ENCODE measurements at regions not wholly inside any gene's neighbourhood (a gene's known extent, or its start where the extent isn't known, plus 50 kb on each side); places are given as distances from the start of the nearest gene placed in this dataset.
"Not testable (repeated sequence)": the region's sequence is repeated elsewhere in the genome, so short reads cannot be mapped to it uniquely, and the experiment has no call there.

- H3K9me3 Mint-ChIP-seq = peaks cover 32% of the 10 kb centered on the region
- POLR2A ChIA-PET = no interaction called here
- no peaks in the 10 kb centered on the region for H3K4me1 Mint-ChIP-seq (ENCODE audit: low read depth)
- no peak overlapping the region for H3K4me3 Mint-ChIP-seq
- no peak overlapping the region for H3K27ac Mint-ChIP-seq
- no peaks in the 10 kb centered on the region for H3K27me3 Mint-ChIP-seq
- DNase-seq = no peak
- CTCF ChIA-PET = no interaction called here
- intact Hi-C loops (cut with micrococcal nuclease) = no loop called here
- H3K36me3 Mint-ChIP-seq = no peaks in the 10 kb centered on the region
These were observed 92.3 kb upstream of the HCRTR2 start for GRCh38 chr6:55082021-55082420.

- H3K4me3 Mint-ChIP-seq, H3K27ac Mint-ChIP-seq, POLR2A ChIA-PET: not testable (repeated sequence)
These were observed 86.3 kb upstream of the HCRTR2 start for GRCh38 chr6:55088011-55088410.

GRCh38 chr6:55088902-55089301 is 85.4 kb upstream of the HCRTR2 start:
- H3K36me3 Mint-ChIP-seq = no peaks in the 10 kb centered on the region
- H3K27ac Mint-ChIP-seq = no peak overlapping the region
- no peaks in the 10 kb centered on the region for H3K4me1 Mint-ChIP-seq (ENCODE audit: low read depth)
- intact Hi-C loops (cut with micrococcal nuclease) = no loop called here
- H3K9me3 Mint-ChIP-seq = peaks cover 29% of the 10 kb centered on the region
- DNase-seq = no peak
- POLR2A ChIA-PET = no interaction called here
- H3K4me3 Mint-ChIP-seq = no peak overlapping the region
- no peaks in the 10 kb centered on the region for H3K27me3 Mint-ChIP-seq
- CTCF ChIA-PET = no interaction called here

More at GRCh38 chr6:55088011-55088410, 86.3 kb upstream of the HCRTR2 start:
- H3K36me3 Mint-ChIP-seq; DNase-seq; intact Hi-C loops (cut with micrococcal nuclease); H3K27me3 Mint-ChIP-seq; H3K4me1 Mint-ChIP-seq (ENCODE audit: low read depth); CTCF ChIA-PET: not testable (repeated sequence)
- H3K9me3 Mint-ChIP-seq = peaks cover 26% of the 10 kb centered on the region

- H3K9me3 Mint-ChIP-seq = peaks cover 25% of the 10 kb centered on the region
- intact Hi-C loops (cut with micrococcal nuclease) = no loop called here
- POLR2A ChIA-PET = no interaction called here
- H3K4me1 Mint-ChIP-seq (ENCODE audit: low read depth) = no peaks in the 10 kb centered on the region
- no peak overlapping the region for H3K4me3 Mint-ChIP-seq
- no peaks in the 10 kb centered on the region for H3K36me3 Mint-ChIP-seq
- CTCF ChIA-PET = no interaction called here
- H3K27ac Mint-ChIP-seq = no peak overlapping the region
- no peaks in the 10 kb centered on the region for H3K27me3 Mint-ChIP-seq
- no peak for DNase-seq
These were observed 85.0 kb upstream of the HCRTR2 start for GRCh38 chr6:55089325-55089724.

GRCh38 chr6:55100686-55101085 is 73.6 kb upstream of the HCRTR2 start:
- no peaks in the 10 kb centered on the region for H3K36me3 Mint-ChIP-seq
- intact Hi-C loops (cut with micrococcal nuclease) = no loop called here
- H3K4me1 Mint-ChIP-seq (ENCODE audit: low read depth) = no peaks in the 10 kb centered on the region
- DNase-seq = no peak
- ChIA-PET POLR2A (no interaction called here), CTCF (no interaction called here)
- H3K27me3 Mint-ChIP-seq = no peaks in the 10 kb centered on the region
- peaks cover 10% of the 10 kb centered on the region for H3K9me3 Mint-ChIP-seq
- H3K27ac Mint-ChIP-seq = no peak overlapping the region
- no peak overlapping the region for H3K4me3 Mint-ChIP-seq

- no peaks in the 10 kb centered on the region for H3K36me3 Mint-ChIP-seq
- ChIA-PET POLR2A (no interaction called here), CTCF (no interaction called here)
- H3K27me3 Mint-ChIP-seq = no peaks in the 10 kb centered on the region
- DNase-seq = no peak
- no peak overlapping the region for H3K4me3 Mint-ChIP-seq
- no peaks in the 10 kb centered on the region for H3K4me1 Mint-ChIP-seq (ENCODE audit: low read depth)
- H3K27ac Mint-ChIP-seq = no peak overlapping the region
- peaks cover 8% of the 10 kb centered on the region for H3K9me3 Mint-ChIP-seq
- intact Hi-C loops (cut with micrococcal nuclease) = no loop called here
These were observed 73.2 kb upstream of the HCRTR2 start for GRCh38 chr6:55101157-55101556.

GRCh38 chr6:55108134-55109130 is 65.9 kb upstream of the HCRTR2 start:
- POLR2A ChIA-PET = no interaction called here
- DNase-seq = no peak
- H3K9me3 Mint-ChIP-seq = peaks cover 22% of the 10 kb centered on the region
- no peaks in the 10 kb centered on the region for H3K36me3 Mint-ChIP-seq
- no peaks in the 10 kb centered on the region for H3K4me1 Mint-ChIP-seq (ENCODE audit: low read depth)
- no peak overlapping the region for H3K4me3 Mint-ChIP-seq
- CTCF ChIA-PET = interaction anchor here (0.5 kb wide), 1 partner anchor 1936 kb away, joined by 3 read pairs; no protein-coding TSS in a partner anchor
- H3K27ac Mint-ChIP-seq = no peak overlapping the region
- no peaks in the 10 kb centered on the region for H3K27me3 Mint-ChIP-seq
- intact Hi-C loops (cut with micrococcal nuclease) = no loop called here

GRCh38 chr6:55117267-55117666 is 57.0 kb upstream of the HCRTR2 start:
- ChIA-PET CTCF (no interaction called here), POLR2A (no interaction called here)
- H3K4me1 Mint-ChIP-seq (ENCODE audit: low read depth) = no peaks in the 10 kb centered on the region
- no peak overlapping the region for H3K27ac Mint-ChIP-seq
- H3K36me3 Mint-ChIP-seq = no peaks in the 10 kb centered on the region
- H3K4me3 Mint-ChIP-seq = no peak overlapping the region
- intact Hi-C loops (cut with micrococcal nuclease) = no loop called here
- no peaks in the 10 kb centered on the region for H3K27me3 Mint-ChIP-seq
- peaks cover 27% of the 10 kb centered on the region for H3K9me3 Mint-ChIP-seq
- no peak for DNase-seq

GRCh38 chr6:55124241-55124640 is 50.1 kb upstream of the HCRTR2 start:
- intact Hi-C loops (cut with micrococcal nuclease); CTCF ChIA-PET; POLR2A ChIA-PET; H3K4me1 Mint-ChIP-seq (ENCODE audit: low read depth); H3K27ac Mint-ChIP-seq; H3K36me3 Mint-ChIP-seq; H3K27me3 Mint-ChIP-seq; H3K4me3 Mint-ChIP-seq; DNase-seq: not testable (repeated sequence)
- H3K9me3 Mint-ChIP-seq = peaks cover 51% of the 10 kb centered on the region

Data from activated CD4-positive, alpha-beta memory T cell treated with anti-CD3 and anti-CD28 coated beads for 36 hours (primary cell).